Nephron (organoid): ENCODE measurements at regions not wholly inside any gene's neighbourhood (a gene's known extent, or its start where the extent isn't known, plus 50 kb on each side); places are given as distances from the start of the nearest gene placed in this dataset.

ENCODE experiments used
- H3K27ac Mint-ChIP-seq, 3 experiments: 2 replicates each; pipeline ENCODE4 v1.8.0; 2020; ENCODE audit warnings: mixed read lengths in 3 of 3, mild to moderate bottlenecking in 2 of 3, moderate library complexity in 1 of 3
- H3K27me3 Mint-ChIP-seq: 2 replicates; pipeline ENCODE4 v1.8.0; 2021; ENCODE audit warnings: low read depth, mild to moderate bottlenecking, moderate library complexity, mixed read lengths
- H3K36me3 Mint-ChIP-seq: 2 replicates; pipeline ENCODE4 v1.8.0; 2020; ENCODE audit warnings: low read depth, mixed read lengths
- H3K4me1 Mint-ChIP-seq: 2 replicates; pipeline ENCODE4 v1.8.0; 2020; ENCODE audit warnings: mixed read lengths
- H3K4me3 Mint-ChIP-seq, 3 experiments: 2 replicates each; pipeline ENCODE4 v1.8.0; 2020; ENCODE audit warnings: mild to moderate bottlenecking in 3 of 3, mixed read lengths in 3 of 3, moderate library complexity in 2 of 3
- H3K9me3 Mint-ChIP-seq: 2 replicates; pipeline ENCODE4 v1.8.0; 2020; ENCODE audit warnings: mixed read lengths
- CTCF ChIP-seq, 3 experiments: fragments of 200-600 bp; sonication (generic); IDR thresholded peaks; one replicate each; pipeline ENCODE4 v1.5.0; 2021; ENCODE audit warnings: antibody characterized with exemption in 3 of 3; ENCODE audit not compliant: unreplicated experiment in 3 of 3

DNA sequence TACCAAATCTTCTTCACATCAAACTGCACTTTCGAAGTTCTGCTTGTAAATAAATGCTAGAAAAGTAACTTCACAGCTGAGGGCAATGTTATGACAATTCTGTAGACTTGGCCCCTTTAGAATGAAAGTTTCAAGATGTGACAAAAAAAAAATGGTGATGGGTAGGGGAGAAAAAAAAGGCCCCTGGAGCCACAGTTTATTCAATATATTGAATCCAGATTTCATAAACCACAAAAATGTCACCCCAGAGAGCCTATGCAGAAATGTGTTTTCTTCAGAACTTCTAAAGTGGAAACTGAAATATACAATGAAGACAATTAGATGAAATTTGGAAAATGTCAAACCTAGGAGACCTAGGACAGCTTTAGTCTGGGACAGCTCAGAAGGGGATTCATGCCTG is 143.1 kb downstream of the EDN3 start:
- Mint-ChIP-seq H3K27me3 (peaks cover 61% of the 10 kb centered on the region), H3K4me1 (no peaks in the 10 kb centered on the region), H3K9me3 (no peaks in the 10 kb centered on the region), H3K27ac (no peak overlapping the region), H3K36me3 (no peaks in the 10 kb centered on the region), H3K4me3 (no peak overlapping the region)
- TF ChIP-seq CTCF (IDR thresholded peaks at IDR 0.05; ENCODE audit: unreplicated experiment in 3 of 3) = no peak

DNA sequence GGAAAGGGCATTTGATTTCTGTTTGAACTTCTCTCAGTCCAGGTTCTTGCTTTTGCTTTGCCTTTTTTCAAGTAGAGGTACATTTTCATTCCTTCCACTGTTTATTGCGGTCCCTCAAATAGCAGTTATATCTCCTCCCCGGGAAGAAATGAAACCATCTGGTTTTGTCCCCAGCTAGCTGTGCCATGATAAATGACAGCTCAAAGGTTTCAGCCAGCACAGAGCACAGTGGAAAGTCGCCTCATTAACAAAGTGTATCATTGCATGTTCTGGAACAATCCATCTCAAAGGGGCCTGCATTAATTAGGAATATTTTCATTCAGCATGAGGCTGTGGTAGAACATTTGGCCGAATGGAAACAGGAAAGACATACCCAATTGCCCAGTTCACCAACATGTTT is 146.0 kb downstream of the EDN3 start:
- Mint-ChIP-seq H3K4me1 (peaks cover 8% of the 10 kb centered on the region), H3K4me3 (no peak overlapping the region), H3K27ac (no peak overlapping the region), H3K9me3 (no peaks in the 10 kb centered on the region), H3K36me3 (no peaks in the 10 kb centered on the region), H3K27me3 (peaks cover 74% of the 10 kb centered on the region)
- no peak for TF ChIP-seq CTCF (IDR thresholded peaks at IDR 0.05; ENCODE audit: unreplicated experiment in 3 of 3)

DNA sequence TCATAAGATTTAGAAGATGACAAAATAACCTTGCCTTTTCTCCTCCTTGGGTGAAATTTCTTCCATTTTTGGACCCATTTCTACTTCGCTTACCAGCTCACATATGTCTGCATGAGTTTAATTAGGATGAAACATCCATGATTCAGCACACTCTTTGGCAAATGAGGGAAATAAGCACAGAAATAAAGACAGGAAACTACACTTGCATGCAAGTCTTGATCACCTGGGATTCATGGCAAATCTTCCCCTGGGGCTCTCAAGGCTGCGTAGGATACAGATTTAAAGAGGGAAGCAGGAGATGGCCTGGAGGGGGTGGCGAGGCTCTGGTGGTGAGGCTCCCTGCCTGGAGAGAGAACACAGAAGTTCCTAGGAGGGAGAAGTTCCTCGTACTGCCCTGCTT is 147.8 kb downstream of the EDN3 start:
- H3K27me3 Mint-ChIP-seq = peaks cover 60% of the 10 kb centered on the region
- no peaks in the 10 kb centered on the region for H3K36me3 Mint-ChIP-seq
- peaks cover 20% of the 10 kb centered on the region for H3K4me1 Mint-ChIP-seq
- H3K4me3 Mint-ChIP-seq = no peak overlapping the region
- H3K27ac Mint-ChIP-seq = no peak overlapping the region
- no peak for TF ChIP-seq CTCF (IDR thresholded peaks at IDR 0.05; ENCODE audit: unreplicated experiment in 3 of 3)
- H3K9me3 Mint-ChIP-seq = no peaks in the 10 kb centered on the region

GRCh38 chr20:59448851-59449444 is 148.5 kb downstream of the EDN3 start:
- Mint-ChIP-seq H3K9me3 (no peaks in the 10 kb centered on the region), H3K27me3 (peaks cover 53% of the 10 kb centered on the region), H3K4me1 (peaks cover 27% of the 10 kb centered on the region), H3K27ac (no peak overlapping the region), H3K36me3 (no peaks in the 10 kb centered on the region), H3K4me3 (no peak overlapping the region)
- no peak for TF ChIP-seq CTCF (IDR thresholded peaks at IDR 0.05; ENCODE audit: unreplicated experiment in 3 of 3)

DNA sequence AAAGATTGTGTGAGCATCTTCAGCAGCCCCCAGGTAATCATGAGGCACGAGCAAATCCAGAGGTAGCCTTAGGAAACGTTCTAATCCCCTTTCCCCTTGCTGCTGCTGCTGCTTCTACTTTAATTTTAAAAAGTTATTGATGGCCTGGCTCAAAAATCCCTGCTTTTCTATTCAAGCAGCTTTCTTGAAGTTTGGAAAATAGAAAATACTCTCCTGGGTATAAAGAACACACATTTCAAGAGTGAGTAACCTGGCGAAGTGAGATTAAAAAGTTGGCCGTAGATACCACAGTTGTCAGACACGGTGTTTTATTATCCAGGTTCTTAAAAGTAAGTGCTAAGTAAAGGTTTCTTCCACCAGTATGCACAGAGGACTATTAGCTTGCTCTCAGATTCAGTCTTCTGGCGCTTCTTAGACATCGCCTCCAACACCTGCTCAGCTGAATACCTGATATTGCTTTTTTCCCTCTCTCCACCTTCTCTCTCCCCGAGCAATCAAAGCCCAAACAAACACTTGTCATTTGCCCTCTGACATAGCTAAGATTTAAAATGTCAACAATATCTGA is 150.7 kb downstream of the EDN3 start:
- Mint-ChIP-seq H3K9me3 (no peaks in the 10 kb centered on the region), H3K27ac (peak overlapping the region in 1 of 3 experiments; percentile 7), H3K4me1 (peaks cover 43% of the 10 kb centered on the region), H3K4me3 (no peak overlapping the region), H3K36me3 (no peaks in the 10 kb centered on the region), H3K27me3 (peaks cover 46% of the 10 kb centered on the region)
- TF ChIP-seq CTCF (IDR thresholded peaks at IDR 0.05; ENCODE audit: unreplicated experiment in 3 of 3) = no peak

- H3K4me3 Mint-ChIP-seq = no peak overlapping the region
- no peak for TF ChIP-seq CTCF (IDR thresholded peaks at IDR 0.05; ENCODE audit: unreplicated experiment in 3 of 3)
- H3K4me1 Mint-ChIP-seq = peaks cover 43% of the 10 kb centered on the region
- peaks cover 42% of the 10 kb centered on the region for H3K27me3 Mint-ChIP-seq
- H3K27ac Mint-ChIP-seq = peak overlapping the region in 1 of 3 experiments; percentile 7
- no peaks in the 10 kb centered on the region for H3K9me3 Mint-ChIP-seq
- H3K36me3 Mint-ChIP-seq = no peaks in the 10 kb centered on the region
Measured at GRCh38 chr20:59451641-59452040, 151.2 kb downstream of the EDN3 start.
